HEK293 (cell line): ENCODE measurements at regions not wholly inside any gene's neighbourhood (a gene's known extent, or its start where the extent isn't known, plus 50 kb on each side); places are given as distances from the start of the nearest gene placed in this dataset.

Experiments used
- CTCF ChIA-PET: fragments of 350-600 bp; formaldehyde crosslinking; extraction: SDS; loops from one replicate; lab custom pipeline; 2021; ENCODE audit warnings: antibody characterized with exemption; lab: Yijun Ruan, JAX
- POLR2A ChIA-PET: fragments of 300-600 bp; formaldehyde crosslinking; extraction: SDS; loops from one replicate; lab custom pipeline; 2020; ENCODE audit warnings: antibody characterized with exemption, inconsistent platforms; lab: Yijun Ruan, JAX
- H3K27ac ChIP-seq: fragments of 200-500 bp; sonication (Bioruptor generic); 2 replicates; pipeline ENCODE4 v1.5.1; 2014; ENCODE audit warnings: low read depth, low read length, control low read depth, inconsistent platforms; ENCODE audit errors: extremely low read depth
- H3K36me3 ChIP-seq, 2 experiments: fragments of 200-500 bp in 1 of 2; sonication (Bioruptor generic) in 1 of 2; 1 replicate in 1 of 2; 2 replicates in 1 of 2; pipeline ENCODE4 v1.5.1; 2014 to 2017; ENCODE audit warnings: inconsistent platforms in 2 of 2, low read length in 2 of 2; ENCODE audit not compliant: control insufficient read depth in 2 of 2, insufficient read depth in 1 of 2
- H3K4me1 ChIP-seq: fragments of 200-500 bp; sonication (Bioruptor generic); 2 replicates; pipeline ENCODE4 v1.5.1; 2014; ENCODE audit warnings: mild to moderate bottlenecking, low read length, inconsistent platforms; ENCODE audit not compliant: control insufficient read depth, insufficient read depth
- H3K4me3 ChIP-seq: 2 replicates; pipeline ENCODE4 v1.5.1; 2011; ENCODE audit warnings: low read depth, mild to moderate bottlenecking, control low read depth, low read length, moderate library complexity
- H3K9me3 ChIP-seq: fragments of 200-500 bp; sonication (Bioruptor generic); 2 replicates; pipeline ENCODE4 v1.5.1; 2014; ENCODE audit warnings: low read depth, low read length, inconsistent platforms; ENCODE audit not compliant: control insufficient read depth, insufficient read depth
- AEBP2 ChIP-seq: fragments of 450-650 bp; formaldehyde crosslinking; IDR thresholded peaks from 2 replicates; pipeline ENCODE4 v1.5.1; 2016; ENCODE audit warnings: missing biosample characterization, missing genetic modification characterization, borderline replicate concordance
- ATF2 ChIP-seq: fragments of 450-650 bp; formaldehyde crosslinking; IDR thresholded peaks from 2 replicates; pipeline ENCODE4 v1.5.1; 2016; ENCODE audit warnings: missing biosample characterization, missing genetic modification characterization, low read depth
- HOXA7 ChIP-seq: sonication (generic); formaldehyde crosslinking; IDR thresholded peaks from 2 replicates; pipeline ENCODE4 v1.8.1; 2022; ENCODE audit warnings: missing genetic modification reagents, borderline replicate concordance
- KLF16 ChIP-seq: fragments of 450-650 bp; formaldehyde crosslinking; IDR thresholded peaks from 2 replicates; pipeline ENCODE4 v1.5.1; 2017; ENCODE audit warnings: missing biosample characterization, missing genetic modification characterization
- MEIS1 ChIP-seq: sonication (generic); formaldehyde crosslinking; IDR thresholded peaks from 2 replicates; pipeline ENCODE4 v1.8.1; 2022; ENCODE audit warnings: missing genetic modification reagents, mild to moderate bottlenecking, borderline replicate concordance
- MYNN ChIP-seq: fragments of 450-650 bp; formaldehyde crosslinking; IDR thresholded peaks from 2 replicates; pipeline ENCODE4 v1.5.1; 2016; ENCODE audit warnings: missing biosample characterization, missing genetic modification characterization, borderline replicate concordance
- PRDM6 ChIP-seq: fragments of 450-650 bp; formaldehyde crosslinking; IDR thresholded peaks from 2 replicates; pipeline ENCODE4 v1.5.1; 2017; ENCODE audit warnings: missing biosample characterization, missing genetic modification characterization
- WT1 ChIP-seq: fragments of 450-650 bp; formaldehyde crosslinking; IDR thresholded peaks from 2 replicates; pipeline ENCODE4 v1.5.1; 2016; ENCODE audit warnings: missing biosample characterization, missing genetic modification characterization
- ZBTB11 ChIP-seq: fragments of 450-650 bp; formaldehyde crosslinking; conservative IDR thresholded peaks from 2 replicates; pipeline ENCODE4 v1.5.1; 2016; ENCODE audit warnings: low read depth, missing biosample characterization, missing genetic modification characterization
- ZBTB7A ChIP-seq: fragments of 450-650 bp; formaldehyde crosslinking; IDR thresholded peaks from 2 replicates; pipeline ENCODE4 v1.5.1; 2016; ENCODE audit warnings: low read depth, missing biosample characterization, missing genetic modification characterization
- ZFP37 ChIP-seq: fragments of 450-650 bp; formaldehyde crosslinking; IDR thresholded peaks from 2 replicates; pipeline ENCODE4 v1.5.1; 2016; ENCODE audit warnings: missing biosample characterization, missing genetic modification characterization
- ZNF132 ChIP-seq: fragments of 450-650 bp; formaldehyde crosslinking; IDR thresholded peaks from 2 replicates; pipeline ENCODE4 v1.5.1; 2017; ENCODE audit warnings: missing biosample characterization, missing genetic modification characterization, borderline replicate concordance
- ZNF202 ChIP-seq: fragments of 450-650 bp; formaldehyde crosslinking; IDR thresholded peaks from 2 replicates; pipeline ENCODE4 v1.5.1; 2016; ENCODE audit warnings: missing biosample characterization, missing genetic modification characterization, borderline replicate concordance
- ZNF248 ChIP-seq: fragments of 450-650 bp; formaldehyde crosslinking; IDR thresholded peaks from 2 replicates; pipeline ENCODE4 v1.5.1; 2017; ENCODE audit warnings: missing biosample characterization, missing genetic modification characterization
- ZNF26 ChIP-seq: fragments of 450-650 bp; formaldehyde crosslinking; IDR thresholded peaks from 2 replicates; pipeline ENCODE4 v1.5.1; 2016; ENCODE audit warnings: missing biosample characterization, missing genetic modification characterization
- ZNF335 ChIP-seq: fragments of 450-650 bp; formaldehyde crosslinking; conservative IDR thresholded peaks from 2 replicates; pipeline ENCODE4 v1.5.1; 2016; ENCODE audit warnings: missing biosample characterization, missing genetic modification characterization
- ZNF398 ChIP-seq: fragments of 450-650 bp; formaldehyde crosslinking; IDR thresholded peaks from 2 replicates; pipeline ENCODE4 v1.5.1; 2017; ENCODE audit warnings: missing biosample characterization, missing genetic modification characterization
- ZNF510 ChIP-seq: fragments of 450-650 bp; formaldehyde crosslinking; IDR thresholded peaks from 2 replicates; pipeline ENCODE4 v1.5.1; 2018; ENCODE audit warnings: mild to moderate bottlenecking, missing genetic modification characterization, missing biosample characterization; ENCODE audit not compliant: insufficient replicate concordance
- ZNF530 ChIP-seq: fragments of 450-650 bp; formaldehyde crosslinking; IDR thresholded peaks from 2 replicates; pipeline ENCODE4 v1.5.1; 2016; ENCODE audit warnings: low read depth, missing biosample characterization, missing genetic modification characterization
- ZNF561 ChIP-seq: fragments of 450-650 bp; IDR thresholded peaks from 2 replicates; pipeline ENCODE4 v1.5.1; 2018; ENCODE audit warnings: missing biosample characterization, missing genetic modification characterization, borderline replicate concordance
- ZNF664 ChIP-seq: fragments of 450-650 bp; formaldehyde crosslinking; IDR thresholded peaks from 2 replicates; pipeline ENCODE4 v1.5.1; 2016; ENCODE audit warnings: missing biosample characterization, missing genetic modification characterization

GRCh38 chr7:83301416-83301815 lies 138.7 kb upstream of the PCLO start (continued):
- TF ChIP-seq ZBTB11 (tag by site-specific recombination) (no peak), ZNF132 (tag by site-specific recombination) (no peak), ZNF561 (tag by site-specific recombination) (no peak)

GRCh38 chr7:83290211-83290610 lies 127.5 kb upstream of the PCLO start:
- no peaks in the 10 kb centered on the region for H3K4me1 ChIP-seq
- ChIA-PET POLR2A (no interaction called here), CTCF (interaction anchor here (0.7 kb wide), 1 partner anchor 211 kb away, joined by 3 read pairs; no protein-coding TSS in a partner anchor)
- H3K27ac ChIP-seq: no peak overlapping the region
- no peaks in the 10 kb centered on the region for H3K36me3 ChIP-seq
- TF ChIP-seq ZNF132 (tag by site-specific recombination): no peak
- no peak for TF ChIP-seq PRDM6 (tag by site-specific recombination)
- no peak for TF ChIP-seq ZNF510 (tag by site-specific recombination)
- TF ChIP-seq ZNF664 (tag by site-specific recombination): no peak
- TF ChIP-seq MYNN (tag by site-specific recombination): no peak
- TF ChIP-seq ZFP37 (tag by site-specific recombination): no peak
- no peak for TF ChIP-seq ZNF248 (tag by site-specific recombination)
- TF ChIP-seq ZNF398: no peak
- TF ChIP-seq ZNF202 (tag by site-specific recombination): no peak
- no peak for TF ChIP-seq ZNF26 (tag by site-specific recombination)
- TF ChIP-seq ZNF530 (tag by site-specific recombination): no peak
- H3K4me3 ChIP-seq: no peak overlapping the region
- H3K9me3 ChIP-seq: no peaks in the 10 kb centered on the region

- CTCF ChIA-PET: interaction anchor here (0.8 kb wide), 1 partner anchor 1081 kb away, joined by 3 read pairs; no protein-coding TSS in a partner anchor
- Histone ChIP-seq H3K27ac (no peak overlapping the region), H3K9me3 (no peaks in the 10 kb centered on the region), H3K36me3 (no peaks in the 10 kb centered on the region), H3K4me1 (no peaks in the 10 kb centered on the region), H3K4me3 (no peak overlapping the region)
- POLR2A ChIA-PET: no interaction called here
- TF ChIP-seq ZNF335 (tag by site-specific recombination) (no peak), ZBTB7A (tag by site-specific recombination) (no peak), HOXA7 (CRISPR knock-in tag) (no peak), WT1 (tag by site-specific recombination) (no peak), MEIS1 (CRISPR knock-in tag) (no peak), ATF2 (tag by site-specific recombination) (no peak), KLF16 (tag by site-specific recombination) (no peak), AEBP2 (tag by site-specific recombination) (no peak)
These were observed 126.8 kb upstream of the PCLO start for GRCh38 chr7:83289419-83289993.
